Ovary (tissue), 7 donors: ENCODE measurements at regions not wholly inside any gene's neighbourhood (a gene's known extent, or its start where the extent isn't known, plus 50 kb on each side); places are given as distances from the start of the nearest gene placed in this dataset.
A peak's percentile ranks its signal among the peaks of the same experiment; 100 is the strongest.

ENCODE experiments used
- DNase-seq, 5 donors: peaks; one replicate each; pipeline ENCODE4 v3.0.0-alpha.2; 2019 to 2020
- H3K27ac ChIP-seq, 2 donors: fragments of 200-600 bp; one replicate each; pipeline versions ENCODE4 v1.5.1 to v1.8.0; 2019 to 2022
- H3K27me3 ChIP-seq: fragments of 200-600 bp; one replicate; pipeline ENCODE4 v1.8.0; 2022
- H3K36me3 ChIP-seq: fragments of 200-600 bp; sonication (generic); one replicate; pipeline ENCODE4 v1.5.1; 2019
- H3K4me1 ChIP-seq: one replicate; pipeline ENCODE4 v1.8.1; 2013; ENCODE audit warnings: mild to moderate bottlenecking, moderate library complexity; ENCODE audit not compliant: insufficient read depth
- H3K4me3 ChIP-seq: fragments of 200-600 bp; sonication (generic); one replicate; pipeline ENCODE4 v1.5.1; 2017
- H3K9me3 ChIP-seq, 2 donors: fragments of 200-600 bp in 1 of 2; sonication (generic) in 1 of 2; one replicate each; pipeline versions ENCODE4 v1.5.1 to v1.8.1; 2013 to 2019; ENCODE audit warnings: mild to moderate bottlenecking in 1 of 2, moderate library complexity in 1 of 2
- EP300 ChIP-seq: sonication (generic); formaldehyde crosslinking; IDR thresholded peaks from one replicate; pipeline ENCODE4 v1.6.1; 2017; ENCODE audit warnings: antibody characterized with exemption
- POLR2A ChIP-seq: fragments of 450-650 bp; IDR thresholded peaks from one replicate; pipeline ENCODE4 v1.6.1; 2017; ENCODE audit warnings: antibody characterized with exemption, mild to moderate bottlenecking, moderate library complexity
- WGBS, 3 donors: extraction: QIAGEN DNeasy Blood & Tissue Kit in 1 of 3; methylation state at CpG; one replicate each; pipeline versions ENCODE4 v1.1.5 to v1.1.7; 2013 to 2017; 5-methylcytosine and 5-hydroxymethylcytosine counted together
- intact Hi-C, 4 donors: fragments of 100-400 bp; cut with DNase I; formaldehyde crosslinking; loops; one replicate each; pipeline versions ENCODE4 v1.11.0 to v1.15.1; 2022 to 2023
- TF ChIP-seq, protein P1 (sequence below), 3 donors: fragments of 450-650 bp in 2 of 3; fragments of 200-600 bp in 1 of 3; IDR thresholded peaks; one replicate each; pipeline versions ENCODE4 v1.5.1 to v1.8.0; 2016 to 2022; ENCODE audit warnings: antibody characterized with exemption in 3 of 3, mild to moderate bottlenecking in 1 of 3
- donor health status: DM: no; HTN: no; CAD: no; lungs with moderate emphysema.
- donor health status: DM: no; HTN: no; CAD: no.
- donor health status: Bipolar disorder and iron deficiency.
- donor health status: DM: no; HTN: no; CAD: no.
- donor health status: DM: yes; HTN: yes; CAD: no.

DNA sequence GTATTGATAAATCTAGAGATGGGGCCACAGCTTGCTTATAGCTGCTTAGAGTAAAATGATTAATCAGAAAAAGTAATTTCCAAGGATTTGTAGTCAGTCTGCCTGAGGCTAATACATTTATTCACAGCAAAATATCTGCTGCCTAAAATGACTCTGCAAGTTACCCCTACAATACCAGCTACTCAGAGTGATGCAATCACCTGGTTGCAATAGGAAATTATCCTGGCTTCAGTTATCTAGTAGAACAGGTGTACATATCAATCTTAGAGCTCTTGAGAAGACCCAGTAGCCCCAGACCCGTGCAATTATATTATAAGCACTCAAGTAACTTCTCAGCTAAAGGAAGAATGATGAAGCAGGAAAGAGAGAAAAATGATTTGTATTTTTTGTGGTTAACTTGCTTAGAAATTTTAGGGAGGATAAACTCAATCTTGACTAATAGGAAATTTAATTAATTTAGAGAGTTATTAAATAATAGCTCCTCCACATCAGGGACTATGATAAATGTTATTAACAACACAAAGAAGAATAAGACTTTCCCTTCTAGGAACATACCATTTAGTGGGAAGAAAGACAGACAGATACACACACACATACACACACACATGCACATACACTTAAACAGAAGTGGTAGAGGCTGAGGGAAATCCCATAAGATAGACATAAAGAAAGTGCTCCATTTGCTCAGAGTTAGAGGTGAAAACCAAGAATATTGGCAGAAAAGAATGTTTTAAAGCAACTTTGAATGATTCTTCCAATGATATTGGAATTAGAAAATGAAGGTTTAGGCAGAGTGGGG lies 140.4 kb upstream of the PRSS1 start:
- DNase-seq = no peak

DNA sequence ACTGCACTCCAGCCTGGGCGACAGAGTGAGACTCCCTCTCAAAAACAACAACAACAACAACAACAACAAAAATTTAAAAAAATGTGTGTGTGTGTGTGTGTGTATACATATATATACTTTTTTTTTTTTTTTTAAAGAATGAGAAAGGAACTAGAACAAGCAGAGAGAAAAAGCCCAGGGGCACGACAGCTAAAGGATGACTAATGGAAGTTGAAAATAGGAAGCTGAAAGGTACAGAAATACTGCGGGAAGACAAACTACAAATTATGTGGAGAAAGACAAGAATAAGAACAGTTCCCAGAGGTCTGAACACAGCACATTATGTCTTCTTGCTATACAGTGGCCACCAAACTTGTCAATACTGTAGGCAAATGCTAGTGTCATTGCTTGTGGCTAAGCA lies 141.9 kb upstream of the PRSS1 start:
- WGBS, 3 donors = 65 to 68% (median 67%) methylated on average over 3 of the region's 3 CpGs
- Histone ChIP-seq H3K36me3 (no peaks in the 10 kb centered on the region), H3K27me3 (no peaks in the 10 kb centered on the region), H3K27ac (no peak overlapping the region), H3K9me3 (no peaks in the 10 kb centered on the region), H3K4me1 (no peaks in the 10 kb centered on the region), H3K4me3 (no peak overlapping the region)
- intact Hi-C loops = no loop called here
- DNase-seq = no peak
- no peak for TF ChIP-seq EP300

More for the DNA sequence above, 140.4 kb upstream of the PRSS1 start:
- Histone ChIP-seq H3K4me1 (no peaks in the 10 kb centered on the region), H3K27me3 (no peaks in the 10 kb centered on the region), H3K27ac (no peak overlapping the region), H3K36me3 (no peaks in the 10 kb centered on the region), H3K9me3 (no peaks in the 10 kb centered on the region), H3K4me3 (no peak overlapping the region)
- TF ChIP-seq, protein P1, sequence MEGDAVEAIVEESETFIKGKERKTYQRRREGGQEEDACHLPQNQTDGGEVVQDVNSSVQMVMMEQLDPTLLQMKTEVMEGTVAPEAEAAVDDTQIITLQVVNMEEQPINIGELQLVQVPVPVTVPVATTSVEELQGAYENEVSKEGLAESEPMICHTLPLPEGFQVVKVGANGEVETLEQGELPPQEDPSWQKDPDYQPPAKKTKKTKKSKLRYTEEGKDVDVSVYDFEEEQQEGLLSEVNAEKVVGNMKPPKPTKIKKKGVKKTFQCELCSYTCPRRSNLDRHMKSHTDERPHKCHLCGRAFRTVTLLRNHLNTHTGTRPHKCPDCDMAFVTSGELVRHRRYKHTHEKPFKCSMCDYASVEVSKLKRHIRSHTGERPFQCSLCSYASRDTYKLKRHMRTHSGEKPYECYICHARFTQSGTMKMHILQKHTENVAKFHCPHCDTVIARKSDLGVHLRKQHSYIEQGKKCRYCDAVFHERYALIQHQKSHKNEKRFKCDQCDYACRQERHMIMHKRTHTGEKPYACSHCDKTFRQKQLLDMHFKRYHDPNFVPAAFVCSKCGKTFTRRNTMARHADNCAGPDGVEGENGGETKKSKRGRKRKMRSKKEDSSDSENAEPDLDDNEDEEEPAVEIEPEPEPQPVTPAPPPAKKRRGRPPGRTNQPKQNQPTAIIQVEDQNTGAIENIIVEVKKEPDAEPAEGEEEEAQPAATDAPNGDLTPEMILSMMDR (IDR thresholded peaks at IDR 0.05) = no peak
- TF ChIP-seq EP300 (no peak), POLR2A (no peak)
- intact Hi-C loops = no loop called here
- WGBS, 3 donors = 52 to 65% (median 56%) methylated on average over 1 of the region's 1 CpG

DNA sequence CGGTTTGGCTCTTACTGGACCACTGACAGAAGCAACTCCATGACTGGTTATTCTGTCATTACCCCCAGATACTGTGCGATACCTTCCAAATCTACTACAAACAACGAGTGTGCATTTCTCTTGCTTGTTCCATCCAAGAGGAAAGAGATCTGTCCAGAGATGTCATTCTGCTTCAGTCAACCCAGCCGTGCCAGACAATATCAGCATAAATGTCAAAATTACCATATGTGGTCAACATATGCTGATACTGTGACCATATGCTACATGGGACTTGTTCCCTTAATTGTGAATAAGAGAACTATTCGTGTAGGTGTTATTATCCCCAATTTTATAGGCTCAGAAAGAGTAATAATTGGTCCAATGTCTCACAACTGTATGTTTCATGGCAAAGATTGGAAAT lies 143.2 kb upstream of the PRSS1 start:
- Histone ChIP-seq H3K4me3 (no peak overlapping the region), H3K9me3 (no peaks in the 10 kb centered on the region), H3K27me3 (no peaks in the 10 kb centered on the region), H3K4me1 (no peaks in the 10 kb centered on the region), H3K36me3 (no peaks in the 10 kb centered on the region), H3K27ac (no peak overlapping the region)
- no peak for TF ChIP-seq EP300
- TF ChIP-seq, protein P1 (IDR thresholded peaks at IDR 0.05) = no peak
- TF ChIP-seq POLR2A = no peak
- WGBS, 3 donors = 74 to 81% (median 77%) methylated on average over 5 of the region's 5 CpGs
- intact Hi-C loops = no loop called here
- no peak for DNase-seq

DNA sequence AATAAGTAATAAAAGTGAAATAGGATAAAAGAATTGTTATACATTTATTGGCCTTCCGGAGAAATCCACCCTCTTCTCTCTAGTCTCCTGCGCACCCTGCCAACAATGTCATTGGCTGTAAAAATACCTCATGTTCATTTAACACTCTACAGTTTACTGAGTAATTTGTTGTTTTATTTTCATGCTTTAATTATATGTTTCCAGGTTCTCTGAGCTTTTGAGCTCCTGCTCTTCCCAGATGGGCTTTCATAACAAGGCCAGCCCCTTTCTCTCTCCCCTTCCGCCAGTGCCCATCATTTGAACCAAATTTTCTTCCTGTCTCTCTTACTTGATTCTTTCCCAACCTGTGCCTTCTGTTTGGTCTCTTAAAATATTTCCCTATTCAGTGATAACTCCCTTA lies 144.6 kb upstream of the PRSS1 start:
- 75 to 78% (median 77%) methylated on average over 3 of the region's 3 CpGs for WGBS, 3 donors
- H3K4me1 ChIP-seq = no peaks in the 10 kb centered on the region
- no peak for DNase-seq
- no peaks in the 10 kb centered on the region for H3K36me3 ChIP-seq
- no peaks in the 10 kb centered on the region for H3K9me3 ChIP-seq
- no peaks in the 10 kb centered on the region for H3K27me3 ChIP-seq
- H3K27ac ChIP-seq = no peak overlapping the region
- no peak overlapping the region for H3K4me3 ChIP-seq
- intact Hi-C loops = no loop called here
- TF ChIP-seq, protein P1 (IDR thresholded peaks at IDR 0.05) = no peak
- no peak for TF ChIP-seq EP300
- no peak for TF ChIP-seq POLR2A

DNA sequence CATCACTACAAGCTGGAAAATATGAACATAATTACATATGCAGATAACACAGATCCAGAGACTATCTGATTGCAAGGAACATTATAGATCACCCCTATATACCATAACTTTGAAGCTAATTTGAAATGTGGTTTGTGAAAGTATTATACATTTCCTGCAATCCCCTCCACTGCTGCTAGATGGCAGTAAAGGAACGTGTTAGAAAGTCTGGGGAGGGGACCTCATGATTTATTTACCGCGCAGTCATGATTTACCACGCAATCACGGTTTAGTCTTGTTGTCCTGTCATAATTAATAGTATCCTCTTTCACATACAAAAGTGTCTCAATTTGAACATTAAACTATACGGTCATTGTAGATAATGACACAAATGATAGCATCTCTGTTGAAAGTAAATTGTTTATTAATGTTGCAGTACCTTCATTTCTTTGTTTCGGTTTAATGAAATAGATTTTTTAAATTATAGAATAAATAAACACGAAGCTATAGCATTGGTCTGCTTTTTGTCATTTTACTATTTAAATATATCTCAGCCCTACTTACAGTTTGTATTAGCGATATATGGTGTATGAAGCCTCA lies 145.3 kb upstream of the PRSS1 start:
- no peaks in the 10 kb centered on the region for H3K27me3 ChIP-seq
- H3K4me3 ChIP-seq = no peak overlapping the region
- DNase-seq = peak in 1 of 5 donors; percentile 26
- intact Hi-C loops = no loop called here
- H3K9me3 ChIP-seq = no peaks in the 10 kb centered on the region
- H3K4me1 ChIP-seq = no peaks in the 10 kb centered on the region
- WGBS, 3 donors = 13 to 16% (median 14%) methylated on average over 9 of the region's 9 CpGs
- TF ChIP-seq POLR2A = no peak
- TF ChIP-seq, protein P1 (IDR thresholded peaks at IDR 0.05) = peak in 2 of 3 donors; percentile 47
- H3K36me3 ChIP-seq = no peaks in the 10 kb centered on the region
- no peak overlapping the region for H3K27ac ChIP-seq
